ENCODE measurements at regions not wholly inside any gene's neighbourhood (a gene's known extent, or its start where the extent isn't known, plus 50 kb on each side); places are given as distances from the start of the nearest gene placed in this dataset.
"Not testable (repeated sequence)": the region's sequence is repeated elsewhere in the genome, so short reads cannot be mapped to it uniquely, and the experiment has no call there.

DNA sequence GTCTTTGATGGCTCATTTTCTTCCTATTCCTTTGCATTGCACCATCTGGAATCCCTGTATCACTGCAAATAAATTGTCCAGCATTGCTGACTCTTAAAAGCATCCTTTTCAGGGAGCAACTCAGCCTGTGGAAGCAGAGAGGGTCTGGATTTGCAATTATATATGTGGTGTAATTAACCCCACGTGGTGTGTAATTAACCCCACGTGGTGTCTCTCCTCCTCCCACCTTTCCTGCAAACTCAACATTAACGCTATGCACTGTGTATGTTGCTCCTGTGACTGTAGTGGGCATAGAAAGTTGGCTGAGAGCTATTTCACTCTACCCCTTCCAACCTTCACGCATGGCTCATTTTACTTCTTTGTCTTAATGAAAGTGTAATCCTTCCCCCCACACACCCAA is 689.0 kb upstream of the COBL start:
- no peak for DNase-seq

DNA sequence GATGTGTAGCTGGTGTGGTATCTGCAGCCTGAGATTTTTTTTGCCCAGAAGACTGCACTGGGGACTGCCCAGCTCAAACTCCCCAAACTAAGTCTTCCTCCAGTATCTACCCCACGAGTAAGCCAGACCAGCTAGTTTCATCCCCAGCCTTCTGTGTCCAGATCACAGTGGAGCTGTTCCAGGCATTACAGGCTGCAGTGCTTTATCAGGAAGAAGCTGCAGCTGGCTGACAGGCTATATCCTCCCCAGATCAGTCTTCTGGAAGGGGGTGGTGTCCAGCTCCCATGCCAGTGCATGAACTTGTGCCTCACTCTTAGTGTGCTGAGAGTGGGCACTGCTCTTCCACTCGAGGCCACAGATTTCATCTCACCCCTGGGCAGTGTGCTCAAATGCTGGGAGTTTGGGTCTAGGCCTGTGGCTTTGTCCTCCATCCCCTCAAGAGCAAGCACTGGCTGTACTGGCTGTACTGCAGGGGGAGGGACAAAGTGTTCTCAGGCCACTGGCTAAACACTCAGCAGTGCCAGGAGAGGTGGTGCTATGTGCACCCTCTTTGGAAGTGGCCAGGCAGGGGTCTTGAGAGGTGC is 679.1 kb upstream of the COBL start:
- DNase-seq = no peak

DNA sequence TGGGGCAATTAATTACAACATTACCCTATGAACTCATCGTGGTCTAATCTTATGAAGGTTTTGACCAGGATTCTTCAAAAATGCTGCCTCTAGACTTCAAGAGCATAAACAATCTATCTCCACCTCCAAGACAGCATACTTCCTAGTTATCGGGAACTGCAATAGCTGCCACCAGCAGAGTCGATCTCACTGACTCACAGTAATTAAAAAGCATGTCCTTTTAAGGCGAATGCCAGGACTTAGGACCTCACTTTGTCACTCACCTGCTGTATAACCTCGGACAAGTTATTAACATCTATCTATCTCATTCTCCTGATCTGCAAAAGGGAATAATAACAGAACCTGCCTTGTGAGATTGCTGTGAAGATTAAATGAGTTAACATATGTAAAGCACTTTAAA is 666.0 kb upstream of the COBL start:
- DNase-seq = no peak

DNA sequence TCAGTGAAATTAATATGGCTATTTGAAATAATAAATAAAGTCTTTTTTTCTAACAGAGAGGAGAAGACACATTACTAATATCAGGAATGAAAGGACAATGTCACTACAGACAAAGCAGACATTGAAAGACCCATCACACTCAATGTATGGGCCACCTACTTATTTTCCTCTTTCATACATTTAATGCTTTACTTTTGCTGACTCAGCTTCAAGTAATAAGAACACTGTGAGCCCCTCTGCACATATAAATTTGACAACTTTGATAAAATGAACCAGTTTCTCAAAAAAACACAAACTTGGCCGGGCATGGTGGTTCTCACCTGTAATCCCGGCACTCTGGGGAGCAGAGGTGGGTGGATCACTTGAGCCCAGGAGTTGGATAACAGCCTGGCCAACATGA is 664.2 kb upstream of the COBL start:
- DNase-seq = no peak

DNA sequence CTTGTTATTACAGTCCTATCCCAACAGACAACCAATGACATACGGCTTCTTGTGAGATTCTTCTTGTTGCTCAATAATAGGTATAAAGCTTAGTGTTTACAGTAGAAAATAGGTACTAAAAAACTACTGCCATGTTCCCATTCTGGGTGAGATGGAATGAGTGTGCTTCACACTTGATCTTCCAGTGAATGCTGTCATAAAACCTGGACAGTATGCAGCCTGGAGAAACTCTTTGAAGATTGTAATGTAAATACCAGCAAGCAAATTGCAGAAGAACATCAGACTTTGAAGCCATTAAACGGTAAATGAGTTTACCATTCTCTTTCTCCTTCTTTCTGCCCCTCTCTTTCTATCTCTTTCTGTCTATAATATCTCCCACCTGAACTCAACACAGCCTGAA is 663.7 kb upstream of the COBL start:
- DNase-seq = no peak

DNA sequence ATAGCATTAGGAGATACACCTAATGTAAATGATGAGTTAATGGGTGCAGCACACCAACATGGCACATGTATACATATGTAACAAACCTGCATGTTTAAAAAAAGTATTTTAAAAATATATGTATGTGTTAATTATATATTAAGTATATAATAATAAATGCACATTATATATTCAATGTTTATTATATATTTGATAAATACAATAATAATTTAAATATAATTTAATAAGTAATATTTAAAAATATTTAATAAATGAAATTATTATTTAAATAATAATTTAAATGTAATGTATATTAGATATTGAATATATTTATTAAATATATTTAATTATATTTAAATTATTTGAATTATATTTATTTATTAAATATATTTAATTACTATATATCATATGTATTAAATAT is 661.3 kb upstream of the COBL start:
- no peak for DNase-seq

DNA sequence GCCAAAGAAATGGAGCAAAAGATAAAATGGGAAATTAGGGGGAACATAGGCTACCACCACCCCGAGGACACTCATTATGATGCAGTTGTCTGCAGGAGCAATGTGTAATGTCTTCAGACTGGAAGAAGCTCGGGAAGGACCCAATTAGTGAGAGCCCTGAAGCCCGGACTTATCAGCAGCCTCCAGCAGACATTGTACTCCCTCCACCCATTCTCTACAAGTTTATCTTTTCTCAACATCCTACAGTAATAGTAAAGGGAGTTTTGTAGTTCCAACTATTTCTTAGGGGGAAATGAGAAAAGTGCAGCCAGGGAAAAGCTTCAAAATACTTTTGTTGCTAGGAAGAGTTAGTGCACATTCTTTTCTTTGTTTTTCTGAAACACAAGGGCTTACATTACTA is 657.3 kb upstream of the COBL start:
- no peak for DNase-seq

DNA sequence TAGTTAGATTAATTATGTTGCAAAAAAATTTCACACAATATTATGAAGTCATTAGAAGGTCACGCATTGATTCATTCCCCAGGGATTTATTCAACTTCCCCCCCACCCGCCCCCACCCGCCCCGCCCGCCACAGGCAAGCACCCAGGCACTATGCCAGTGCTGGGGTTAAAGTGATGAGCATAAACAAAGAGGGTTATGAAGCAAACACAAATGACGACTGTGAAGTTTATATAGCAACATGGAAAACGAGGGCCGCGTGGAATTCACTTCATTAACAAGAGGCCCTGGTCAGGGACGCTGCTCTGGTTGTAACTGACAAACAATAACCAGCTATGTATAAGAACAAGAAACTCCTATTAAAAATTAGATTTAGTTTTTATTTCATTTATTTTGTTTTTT is 656.5 kb upstream of the COBL start:
- no peak for DNase-seq

DNA sequence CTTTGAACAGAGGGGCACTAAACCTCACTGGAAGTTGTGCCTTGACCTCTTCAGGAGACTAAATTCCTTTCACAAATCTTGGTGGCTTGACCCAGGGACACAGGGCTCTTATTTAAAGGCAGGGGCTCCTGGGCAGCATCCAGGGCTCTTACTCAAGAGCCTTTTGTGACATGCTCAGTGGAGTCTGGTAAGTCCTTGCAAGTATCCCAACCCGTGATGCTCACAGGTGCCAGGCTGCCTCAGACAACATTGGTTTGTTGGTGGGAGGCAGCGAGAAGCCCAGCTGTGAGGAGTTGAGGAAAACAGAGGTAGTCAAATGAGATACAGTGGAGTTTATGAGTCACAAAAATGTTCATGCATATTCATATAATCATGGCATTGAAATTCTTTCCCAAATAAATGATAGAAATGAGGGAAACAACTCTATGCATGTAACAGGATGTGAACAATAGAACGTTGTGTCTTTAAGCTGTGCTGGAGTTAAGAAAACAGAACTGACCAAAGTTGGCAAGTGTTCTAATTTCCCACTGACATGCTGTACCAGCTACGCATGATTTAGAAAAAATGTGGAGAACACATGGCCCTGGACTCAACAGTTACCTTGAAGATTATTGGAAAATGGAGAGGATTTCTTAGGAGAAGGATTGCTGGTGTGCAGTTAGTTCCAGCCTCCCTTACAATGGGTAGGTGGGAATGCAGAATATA is 654.5 kb upstream of the COBL start:
- no peak for DNase-seq

DNA sequence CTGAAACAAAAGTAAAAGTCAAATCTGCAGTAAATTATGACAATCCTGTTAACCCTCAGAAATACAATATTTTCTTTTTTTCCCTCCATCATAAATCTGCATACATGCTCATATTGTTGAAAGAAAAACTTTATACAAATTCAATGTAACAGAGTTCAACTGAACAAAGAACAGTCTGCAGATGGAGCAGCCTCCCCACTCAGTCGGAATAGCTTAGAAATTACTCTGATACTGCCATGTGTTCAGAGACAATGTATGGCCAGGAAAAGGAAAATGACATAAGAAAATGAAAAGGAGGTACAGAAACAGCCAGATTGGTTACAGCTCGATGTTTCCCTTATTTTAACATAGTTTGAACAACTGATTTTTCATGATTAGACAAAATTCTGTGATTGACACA is 651.9 kb upstream of the COBL start:
- DNase-seq = no peak

DNA sequence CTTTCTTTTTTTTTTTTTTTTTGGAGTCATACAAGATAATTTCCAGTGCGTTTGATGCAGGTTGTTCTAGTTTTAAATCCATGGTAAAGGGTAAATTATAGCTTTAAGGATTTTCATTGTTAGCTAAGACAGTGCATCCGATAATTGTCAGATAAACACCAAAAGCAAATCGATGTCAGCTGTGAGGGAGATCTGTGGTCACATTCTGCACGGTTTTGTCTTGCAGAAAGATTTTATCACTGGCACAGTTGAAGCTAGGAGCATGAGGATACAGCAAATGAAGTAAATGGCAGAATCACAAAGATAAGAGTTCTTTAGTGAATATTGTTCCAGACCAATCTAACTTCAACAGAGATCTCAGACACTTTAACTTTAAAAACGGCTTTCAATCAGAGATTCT is 648.8 kb upstream of the COBL start:
- DNase-seq = no peak

DNA sequence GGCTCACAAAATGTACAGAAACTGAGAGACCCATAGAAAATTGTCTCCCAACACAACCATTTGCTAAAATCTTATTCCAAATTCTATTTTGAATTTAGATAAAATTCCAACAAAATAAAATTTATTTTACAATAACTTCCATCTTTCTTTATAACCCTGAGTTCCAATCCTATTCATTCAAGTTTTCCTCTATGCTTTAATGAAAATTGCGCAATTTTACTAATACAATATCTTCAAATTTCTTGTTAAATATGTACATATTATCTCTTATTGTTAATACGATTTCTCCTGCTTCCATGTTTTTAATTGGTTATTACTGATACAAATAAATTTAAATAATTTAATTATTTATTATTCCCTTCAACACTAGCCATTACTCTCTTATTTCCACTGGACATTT is 645.2 kb upstream of the COBL start:
- no peak for DNase-seq

DNA sequence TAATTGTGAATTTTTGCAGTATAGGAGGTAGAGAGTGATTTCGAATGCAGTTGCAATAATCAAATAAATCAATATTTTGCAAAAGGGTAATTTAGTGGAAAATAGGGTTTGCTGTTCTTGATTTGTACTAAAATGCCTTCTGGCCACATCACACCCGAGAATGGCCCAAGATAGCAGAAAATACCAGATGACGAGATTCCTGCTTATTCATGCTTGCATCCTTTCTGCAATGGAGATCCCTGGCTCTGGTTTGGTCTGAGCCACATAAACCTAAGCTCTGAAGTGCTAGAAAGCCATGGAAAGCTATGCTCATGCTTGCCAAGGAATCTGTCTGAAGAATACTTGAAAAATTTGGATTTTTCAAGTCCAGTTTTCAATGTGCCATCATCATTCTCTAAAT is 634.2 kb upstream of the COBL start:
- no peak for DNase-seq

DNA sequence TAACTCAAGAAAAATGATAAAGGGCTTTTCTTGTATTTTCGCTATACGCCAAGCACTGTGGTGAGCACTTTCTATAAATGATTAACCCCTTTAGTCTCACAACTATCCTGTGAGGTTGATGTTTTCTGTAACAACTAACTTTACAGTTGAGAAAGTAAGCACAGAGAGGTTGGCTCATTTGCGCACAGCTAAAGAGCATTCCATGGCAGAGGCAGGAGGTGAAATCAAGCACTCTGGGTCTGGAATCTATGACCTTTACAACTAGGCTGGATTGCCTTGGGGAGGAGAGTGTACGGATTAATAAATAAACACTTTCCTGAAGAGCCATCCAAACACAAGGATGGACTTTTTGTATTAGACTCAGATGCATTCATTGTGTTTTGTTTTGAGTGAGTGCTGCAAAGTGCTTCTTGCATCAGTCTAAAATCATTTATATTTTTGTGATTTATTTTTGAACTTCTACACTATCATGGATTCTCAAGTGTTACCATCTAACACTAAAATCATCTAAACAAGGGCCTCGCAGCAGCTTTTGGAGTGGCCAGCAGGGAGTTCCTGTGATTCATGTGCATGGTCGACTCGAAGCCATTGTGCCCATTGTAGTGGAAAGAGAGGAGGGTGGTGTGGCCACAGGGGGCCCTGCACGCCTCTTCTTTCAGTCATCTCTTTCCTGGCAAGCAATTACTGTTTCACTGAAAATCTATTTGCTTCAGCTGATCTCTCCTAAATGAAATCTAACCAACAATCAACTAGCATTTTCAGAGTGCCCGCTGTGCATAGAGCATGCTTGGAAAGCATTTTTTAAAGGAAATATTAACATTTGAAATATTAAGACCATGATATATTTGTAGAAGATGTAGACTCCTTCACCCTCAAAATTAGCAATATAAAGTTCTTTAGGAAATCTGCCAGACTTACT is 633.4 kb upstream of the COBL start:
- DNase-seq = peak; percentile 2

DNA sequence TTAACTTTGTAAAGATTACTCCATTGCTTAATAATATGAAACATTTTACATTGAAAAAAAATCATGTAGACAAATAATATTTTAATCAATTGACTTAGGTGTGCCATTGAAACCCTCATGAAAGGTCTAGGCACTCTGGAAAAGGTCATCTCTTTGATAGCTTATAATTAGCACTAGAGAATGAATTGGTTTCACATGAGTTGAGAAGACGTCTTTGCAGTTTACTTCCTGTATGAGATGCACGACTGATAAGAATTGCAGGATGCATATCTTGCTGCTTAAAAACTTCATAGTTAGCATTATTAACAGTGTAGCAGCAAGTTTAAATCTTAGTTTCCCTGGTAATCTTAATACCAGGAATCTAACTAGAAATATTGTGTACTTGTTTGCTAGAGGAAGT is 614.2 kb upstream of the COBL start:
- DNase-seq = no peak

DNA sequence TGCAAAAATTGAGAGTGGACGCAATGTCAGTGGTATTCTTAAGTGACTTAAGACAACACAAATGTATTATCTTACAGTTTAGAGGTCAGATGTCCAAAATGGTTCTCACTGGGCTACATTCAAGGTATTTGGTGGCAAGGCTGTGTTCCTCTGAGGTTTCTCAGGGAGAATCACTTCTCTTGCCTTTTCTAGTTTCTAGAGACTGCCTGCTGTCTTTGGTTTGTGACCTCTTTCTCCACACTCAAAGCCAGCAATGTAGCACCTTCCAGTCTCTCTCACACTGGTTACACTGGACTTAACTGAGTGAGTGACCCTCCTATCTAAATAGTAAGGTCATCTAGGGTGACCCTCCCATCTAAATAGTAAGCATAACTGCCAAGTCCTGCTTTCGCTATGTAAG is 613.2 kb upstream of the COBL start:
- no peak for DNase-seq

DNA sequence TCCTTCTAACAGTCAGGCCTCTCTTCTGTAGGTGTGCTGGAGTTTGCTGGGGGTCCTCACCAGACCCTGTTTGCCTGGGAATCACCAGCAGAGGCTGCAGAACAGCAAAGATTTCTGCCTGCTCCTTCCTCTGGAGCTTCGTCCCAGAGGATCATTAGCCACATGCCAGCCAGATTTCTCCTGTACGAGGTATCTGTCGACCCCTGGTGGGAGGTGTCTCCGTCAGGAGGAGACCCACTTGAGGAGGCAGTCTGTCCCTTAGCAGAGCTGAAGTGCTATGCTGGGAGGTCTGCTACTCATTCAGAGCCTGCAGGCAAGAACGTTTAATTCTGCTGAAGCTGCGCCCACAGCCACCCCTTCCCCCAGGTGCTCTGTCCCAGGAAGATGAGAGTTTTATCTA is 611.1 kb upstream of the COBL start:
- DNase-seq = no peak

DNA sequence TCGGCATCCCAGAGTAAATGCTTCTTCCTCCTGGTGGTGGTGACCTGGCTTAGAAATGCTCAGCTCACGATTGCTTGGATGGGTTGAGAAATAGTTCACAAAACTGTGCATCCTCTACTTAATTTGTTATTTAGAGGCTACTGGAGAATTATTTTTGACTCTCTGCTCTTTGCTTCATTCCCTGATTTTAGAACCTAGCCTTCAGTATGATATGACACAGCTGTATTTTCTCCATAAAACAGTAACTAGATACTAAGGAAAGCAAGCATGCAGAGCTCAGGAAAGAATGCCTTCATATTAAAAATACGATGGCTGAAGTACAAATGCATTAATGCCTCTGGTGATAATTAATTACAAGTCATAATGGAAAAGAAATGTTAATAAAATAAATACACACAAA is 602.0 kb upstream of the COBL start:
- no peak for DNase-seq

DNA sequence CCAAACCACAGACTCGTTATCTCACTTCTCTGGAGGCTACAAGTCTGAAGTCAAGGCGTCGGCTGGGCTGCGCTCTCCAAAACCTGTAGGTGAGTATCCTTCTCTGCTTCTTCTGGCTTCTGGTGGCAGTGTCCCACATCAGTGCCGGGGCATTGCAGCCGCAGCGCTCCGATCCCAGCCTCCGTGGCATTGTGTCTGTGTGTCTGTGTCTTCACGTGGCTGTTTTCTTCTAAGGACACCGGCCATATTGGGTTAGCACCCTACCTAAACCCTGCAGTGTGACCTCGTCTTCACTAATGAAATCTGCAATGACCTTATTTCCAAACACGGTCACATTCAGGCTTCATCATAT is 584.9 kb upstream of the COBL start:
- DNase-seq = no peak

DNA sequence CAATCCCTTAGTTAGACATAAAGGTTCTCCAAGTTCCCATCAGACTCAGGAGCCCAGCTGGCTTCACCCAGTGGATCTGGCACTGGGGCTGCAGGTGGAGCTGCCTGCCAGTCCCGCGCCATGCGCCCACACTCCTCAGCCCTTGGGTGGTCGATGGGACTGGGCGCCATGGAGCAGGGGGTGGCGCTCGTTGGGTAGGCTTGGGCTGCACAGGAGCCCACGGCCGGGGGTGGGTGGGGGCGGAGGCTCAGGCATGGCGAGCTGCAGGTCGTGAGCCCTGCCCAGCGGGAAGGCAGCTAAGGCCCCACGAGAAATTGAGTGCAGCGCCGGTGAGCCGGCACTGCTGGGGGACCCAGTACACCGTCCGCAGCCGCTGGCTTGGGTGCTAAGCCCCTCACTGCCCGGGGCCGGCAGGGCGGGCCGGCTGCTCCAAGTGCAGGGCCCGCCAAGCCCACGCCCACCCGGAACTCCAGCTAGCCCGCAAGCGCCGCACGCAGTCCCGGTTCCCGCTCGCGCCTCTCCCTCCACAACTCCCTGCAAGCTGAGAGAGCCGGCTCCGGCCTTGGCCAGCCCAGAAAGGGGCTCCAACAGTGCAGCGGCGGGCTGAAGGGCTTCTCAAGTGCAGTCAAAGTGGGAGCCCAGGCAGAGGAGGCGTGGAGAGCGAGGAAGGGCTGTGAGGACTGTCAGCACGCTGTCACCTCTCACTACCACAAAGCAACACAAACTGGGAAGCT is 584.3 kb upstream of the COBL start:
- not testable (repeated sequence) for DNase-seq

DNA sequence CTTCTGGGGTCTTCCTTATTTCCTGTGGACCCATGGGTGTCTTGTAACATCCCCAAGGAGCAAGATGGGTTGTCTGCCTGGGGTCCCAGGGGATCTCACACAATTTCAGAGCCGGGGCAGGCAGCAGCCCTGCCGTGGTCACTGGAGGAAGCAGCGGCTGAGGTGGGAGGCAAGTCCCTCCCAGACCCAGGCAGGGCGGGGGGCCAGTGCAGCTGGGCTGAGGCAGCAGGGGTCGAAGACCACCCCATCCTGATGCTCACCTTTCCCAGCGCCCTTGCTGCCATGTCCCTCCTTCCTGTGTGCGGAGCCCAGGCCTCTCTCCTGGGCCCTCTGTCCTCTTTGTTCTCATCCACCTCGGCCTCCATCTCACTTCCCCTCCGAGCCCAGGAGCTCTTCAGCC is 583.0 kb upstream of the COBL start:
- DNase-seq = no peak

DNA sequence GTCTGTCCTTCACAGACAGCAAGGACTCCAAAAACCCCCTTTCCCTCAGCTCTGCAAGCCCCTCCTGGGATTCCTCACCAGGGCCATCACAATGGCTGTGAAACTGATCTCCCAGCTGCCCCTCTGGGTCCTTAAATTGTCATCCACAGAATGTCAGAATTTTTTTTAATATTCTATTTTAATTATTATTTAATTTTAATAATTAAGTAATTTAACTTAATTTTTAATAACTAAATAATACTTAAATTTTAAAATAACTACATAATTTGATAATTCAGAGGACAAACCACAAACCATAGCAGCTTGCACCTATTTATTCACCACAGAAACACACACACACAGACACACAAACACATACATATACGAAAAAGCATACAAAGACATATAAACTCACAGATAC is 565.8 kb upstream of the COBL start:
- DNase-seq = no peak

DNA sequence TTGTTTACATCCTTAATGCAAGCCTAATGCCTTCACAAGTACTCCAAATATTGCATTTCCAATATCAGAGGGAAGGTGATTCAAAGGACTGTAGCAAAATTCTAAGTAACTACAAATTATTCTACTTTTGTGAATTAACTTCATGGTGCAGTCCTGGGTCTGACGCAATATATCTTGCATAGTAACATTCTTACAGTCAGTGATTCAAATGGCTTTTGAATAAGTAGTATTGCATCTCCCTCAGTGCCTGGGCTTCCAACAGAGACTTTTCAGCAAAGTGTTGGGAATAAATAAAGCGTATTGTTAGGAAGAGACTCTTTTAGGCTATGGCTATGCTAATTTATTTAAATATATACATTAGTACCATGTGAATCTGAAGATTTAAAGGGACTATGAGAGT is 564.7 kb upstream of the COBL start:
- no peak for DNase-seq

DNA sequence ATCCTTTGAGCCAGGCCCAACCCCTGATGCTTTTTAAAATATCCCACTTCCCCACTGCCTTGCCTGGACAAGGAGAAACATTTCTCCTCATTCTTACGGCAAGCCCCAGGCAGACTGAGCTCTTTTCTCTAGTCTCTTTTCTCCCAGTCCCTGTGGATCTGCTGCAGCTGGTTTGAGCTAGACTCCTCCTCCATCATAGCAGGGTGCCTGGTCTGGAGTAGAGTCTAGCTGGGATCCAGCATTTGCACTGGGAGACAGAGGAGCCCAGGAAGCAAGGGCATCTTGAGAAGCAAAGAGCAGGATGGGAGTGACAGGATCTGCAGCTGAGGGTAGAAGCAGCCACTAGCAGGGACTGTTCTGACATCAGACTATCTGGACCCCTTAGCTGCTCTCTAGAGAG is 562.3 kb upstream of the COBL start:
- no peak for DNase-seq

Data from NCI-H146 (cell line).